ENCODE measurements at regions not wholly inside any gene's neighbourhood (a gene's known extent, or its start where the extent isn't known, plus 50 kb on each side); places are given as distances from the start of the nearest gene placed in this dataset.

DNA sequence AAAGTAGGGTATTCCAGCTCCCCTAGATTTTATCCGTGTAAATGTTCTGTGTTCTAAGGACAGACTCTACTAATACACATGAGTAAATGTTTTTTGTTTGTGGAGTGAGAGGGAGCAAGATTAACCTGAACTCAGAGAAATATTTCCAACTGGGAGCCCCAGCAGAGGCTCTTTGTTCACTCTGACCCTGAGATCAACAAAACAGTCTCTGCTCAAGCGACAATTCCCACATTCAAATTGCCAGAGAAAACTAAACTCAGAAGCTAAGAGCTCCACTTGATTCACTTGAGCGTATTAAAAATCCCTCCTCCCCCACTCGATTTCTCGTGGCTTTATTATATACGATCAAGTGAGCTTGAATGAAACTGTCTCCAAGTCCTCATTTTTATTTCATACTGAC lies 413.9 kb upstream of the JARID2 start:
- H3K36me3 ChIP-seq = no peaks in the 10 kb centered on the region
- H3K4me3 ChIP-seq = no peak overlapping the region
- H3K27ac ChIP-seq = no peak overlapping the region
- DNase-seq (ENCODE audit: low spot score) = no peak
- H3K27me3 ChIP-seq = no peaks in the 10 kb centered on the region
- H3K4me1 ChIP-seq = no peaks in the 10 kb centered on the region
- H3K9me3 ChIP-seq = no peaks in the 10 kb centered on the region
- TF ChIP-seq, protein P1, sequence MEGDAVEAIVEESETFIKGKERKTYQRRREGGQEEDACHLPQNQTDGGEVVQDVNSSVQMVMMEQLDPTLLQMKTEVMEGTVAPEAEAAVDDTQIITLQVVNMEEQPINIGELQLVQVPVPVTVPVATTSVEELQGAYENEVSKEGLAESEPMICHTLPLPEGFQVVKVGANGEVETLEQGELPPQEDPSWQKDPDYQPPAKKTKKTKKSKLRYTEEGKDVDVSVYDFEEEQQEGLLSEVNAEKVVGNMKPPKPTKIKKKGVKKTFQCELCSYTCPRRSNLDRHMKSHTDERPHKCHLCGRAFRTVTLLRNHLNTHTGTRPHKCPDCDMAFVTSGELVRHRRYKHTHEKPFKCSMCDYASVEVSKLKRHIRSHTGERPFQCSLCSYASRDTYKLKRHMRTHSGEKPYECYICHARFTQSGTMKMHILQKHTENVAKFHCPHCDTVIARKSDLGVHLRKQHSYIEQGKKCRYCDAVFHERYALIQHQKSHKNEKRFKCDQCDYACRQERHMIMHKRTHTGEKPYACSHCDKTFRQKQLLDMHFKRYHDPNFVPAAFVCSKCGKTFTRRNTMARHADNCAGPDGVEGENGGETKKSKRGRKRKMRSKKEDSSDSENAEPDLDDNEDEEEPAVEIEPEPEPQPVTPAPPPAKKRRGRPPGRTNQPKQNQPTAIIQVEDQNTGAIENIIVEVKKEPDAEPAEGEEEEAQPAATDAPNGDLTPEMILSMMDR (IDR thresholded peaks at IDR 0.05) = no peak

DNA sequence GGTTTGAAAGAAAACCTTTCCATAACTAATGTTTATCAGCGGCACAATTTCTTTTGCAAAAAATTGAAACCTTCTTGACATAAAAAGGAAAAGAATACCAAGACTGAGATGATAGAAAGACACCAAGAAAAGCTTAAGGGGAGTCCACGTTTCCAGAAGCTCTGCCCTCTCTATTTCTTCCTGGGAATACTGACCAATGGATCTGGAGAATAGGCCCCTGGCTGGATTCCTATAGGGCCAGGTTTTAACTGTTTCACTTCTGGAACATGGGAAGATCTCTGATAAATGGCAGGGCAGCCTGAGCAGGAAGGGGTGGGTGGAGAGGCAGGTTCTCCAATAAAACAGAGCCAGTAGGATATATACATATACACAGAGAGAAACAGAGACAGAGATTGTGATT lies 413.4 kb upstream of the JARID2 start:
- no peaks in the 10 kb centered on the region for H3K4me1 ChIP-seq
- no peak overlapping the region for H3K4me3 ChIP-seq
- TF ChIP-seq, protein P1 (IDR thresholded peaks at IDR 0.05) = no peak
- H3K36me3 ChIP-seq = no peaks in the 10 kb centered on the region
- no peaks in the 10 kb centered on the region for H3K9me3 ChIP-seq
- H3K27me3 ChIP-seq = no peaks in the 10 kb centered on the region
- H3K27ac ChIP-seq = no peak overlapping the region
- no peak for DNase-seq (ENCODE audit: low spot score)

DNA sequence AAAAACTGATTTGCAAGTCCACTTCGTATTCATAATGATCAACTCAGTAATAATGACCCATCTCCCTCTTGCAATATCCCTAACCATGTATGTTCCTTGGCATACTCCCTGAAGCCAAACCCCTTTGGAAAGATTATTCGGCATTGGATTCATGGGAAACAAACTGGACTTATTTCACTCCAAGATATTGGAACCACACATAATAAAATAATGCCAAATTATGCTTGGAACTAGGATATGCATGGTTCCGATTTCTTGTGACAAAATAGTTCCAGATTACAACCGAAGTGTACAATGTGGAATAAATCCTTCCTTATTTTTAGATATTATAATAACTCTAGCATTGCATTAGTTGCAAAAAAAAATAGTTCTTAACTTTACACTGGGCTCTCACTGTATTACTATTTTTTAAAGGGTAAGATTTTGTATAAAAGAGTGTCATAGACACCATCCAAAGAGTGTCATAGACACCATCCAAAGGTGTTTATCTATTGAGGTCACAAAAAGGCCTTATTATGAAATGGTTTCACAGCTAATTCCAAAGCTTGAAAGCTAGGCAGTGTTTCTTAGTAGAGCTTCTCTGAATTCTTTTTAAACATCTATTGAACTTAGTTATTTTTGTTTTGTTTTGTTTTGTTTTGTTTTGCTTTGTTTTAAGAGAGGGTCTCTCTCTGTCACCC lies 410.9 kb upstream of the JARID2 start:
- no peaks in the 10 kb centered on the region for H3K9me3 ChIP-seq
- H3K36me3 ChIP-seq = no peaks in the 10 kb centered on the region
- H3K27ac ChIP-seq = no peak overlapping the region
- H3K4me3 ChIP-seq = no peak overlapping the region
- TF ChIP-seq, protein P1 (IDR thresholded peaks at IDR 0.05) = no peak
- H3K4me1 ChIP-seq = peaks cover 0 to 4% of the 10 kb centered on the region in 2 donors
- H3K27me3 ChIP-seq = no peaks in the 10 kb centered on the region
- no peak for DNase-seq (ENCODE audit: low spot score)

- Histone ChIP-seq H3K9me3 (no peaks in the 10 kb centered on the region), H3K4me3 (no peak overlapping the region), H3K27ac (no peak overlapping the region), H3K27me3 (no peaks in the 10 kb centered on the region), H3K36me3 (no peaks in the 10 kb centered on the region), H3K4me1 (peaks cover 0 to 4% of the 10 kb centered on the region in 2 donors)
- DNase-seq (ENCODE audit: low spot score) = no peak
- TF ChIP-seq, protein P1 (IDR thresholded peaks at IDR 0.05) = no peak
Observed at GRCh38 chr6:14837435-14837834, 408.4 kb upstream of the JARID2 start.

DNA sequence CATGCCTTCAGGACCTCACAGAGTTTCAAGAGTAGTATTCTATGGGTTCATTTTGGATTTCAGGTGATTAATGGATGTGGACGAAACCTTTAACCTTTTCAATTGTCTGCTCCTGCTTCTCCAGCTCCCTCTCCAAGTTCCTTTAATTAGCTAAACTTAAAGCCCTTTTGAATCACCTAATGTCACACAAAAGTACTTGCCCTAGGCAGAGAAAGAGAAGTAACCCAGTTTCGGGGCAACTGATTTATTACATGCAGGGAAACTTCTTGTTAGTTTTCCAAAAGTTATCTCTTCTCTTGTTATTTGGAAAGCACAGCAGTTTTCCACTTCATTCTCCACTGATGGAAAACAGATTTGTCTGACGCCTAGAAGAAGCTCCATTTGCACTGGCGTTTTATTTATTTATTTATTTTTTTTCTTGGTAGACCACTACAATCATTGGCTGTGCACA lies 407.7 kb upstream of the JARID2 start:
- Histone ChIP-seq H3K27ac (no peak overlapping the region), H3K4me3 (no peak overlapping the region), H3K9me3 (no peaks in the 10 kb centered on the region), H3K27me3 (no peaks in the 10 kb centered on the region), H3K36me3 (no peaks in the 10 kb centered on the region), H3K4me1 (peaks cover 0 to 4% of the 10 kb centered on the region in 2 donors)
- DNase-seq (ENCODE audit: low spot score) = no peak
- TF ChIP-seq, protein P1 (IDR thresholded peaks at IDR 0.05) = no peak

- Histone ChIP-seq H3K36me3 (no peaks in the 10 kb centered on the region), H3K4me1 (peaks cover 0 to 4% of the 10 kb centered on the region in 2 donors), H3K27ac (no peak overlapping the region), H3K9me3 (no peaks in the 10 kb centered on the region), H3K4me3 (no peak overlapping the region), H3K27me3 (no peaks in the 10 kb centered on the region)
- TF ChIP-seq, protein P1 (IDR thresholded peaks at IDR 0.05) = no peak
- no peak for DNase-seq (ENCODE audit: low spot score)
Observed at GRCh38 chr6:14841901-14842421, 403.9 kb upstream of the JARID2 start.

Data from right atrium auricular region (tissue), 2 donors.